GM18498 (cell line): ENCODE measurements at regions not wholly inside any gene's neighbourhood (a gene's known extent, or its start where the extent isn't known, plus 50 kb on each side); places are given as distances from the start of the nearest gene placed in this dataset.

Experiments used
- ATAC-seq: cut with Tn5 transposase; IDR thresholded peaks from one replicate; pipeline ENCODE4 v1.9.1; 2021; ENCODE audit warnings: mild to moderate bottlenecking, moderate library complexity; ENCODE audit not compliant: unreplicated experiment

GRCh38 chr22:48238966-48239365, 1476.5 kb downstream of the TBC1D22A start:
- ATAC-seq, result no peak

GRCh38 chr22:48238284-48238915, 1476.0 kb downstream of the TBC1D22A start:
- ATAC-seq, result no peak

- no peak for ATAC-seq
These were observed 1475.2 kb downstream of the TBC1D22A start for GRCh38 chr22:48237466-48238283.

- no peak for ATAC-seq
These were observed 1473.8 kb downstream of the TBC1D22A start for GRCh38 chr22:48236261-48236660.

GRCh38 chr22:48235744-48236143, 1473.3 kb downstream of the TBC1D22A start:
- no peak for ATAC-seq

DNA sequence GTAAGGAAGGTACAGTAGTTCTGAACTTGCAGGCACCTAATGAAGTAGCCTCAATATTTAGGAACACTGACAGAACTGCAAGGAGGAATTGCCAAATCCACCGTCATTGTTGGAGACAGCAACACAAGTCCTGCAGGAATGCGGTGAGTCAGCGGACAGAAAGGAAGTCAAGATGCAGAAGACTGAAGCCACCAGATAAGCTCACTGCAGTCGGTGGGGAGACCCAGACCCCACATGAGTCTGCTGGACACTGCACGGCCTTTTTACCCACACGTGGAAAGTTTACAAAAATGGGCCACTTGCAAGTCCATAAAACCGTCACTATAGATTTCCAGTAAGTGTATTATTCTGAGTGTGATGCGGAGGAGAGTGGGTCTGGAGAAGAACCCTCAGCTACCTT, 1471.6 kb downstream of the TBC1D22A start:
- ATAC-seq, result no peak

DNA sequence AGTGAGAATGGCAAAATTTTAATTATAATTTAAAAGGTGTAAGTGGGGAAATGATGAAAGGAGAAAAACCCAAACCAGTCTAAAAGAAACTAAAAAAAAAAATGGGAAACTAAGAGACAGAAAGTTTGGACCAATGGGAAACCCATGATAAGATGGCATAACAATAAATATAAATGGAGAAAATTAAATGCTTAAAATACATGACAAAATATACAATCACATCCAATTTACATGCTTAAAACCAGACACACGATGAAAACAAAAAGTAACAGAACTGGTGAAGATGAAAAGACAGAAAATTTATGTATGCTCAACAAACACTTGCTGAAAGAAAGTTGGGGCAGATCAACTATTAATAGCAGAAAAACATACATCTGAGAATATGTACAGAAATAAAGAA, 1471.1 kb downstream of the TBC1D22A start:
- no peak for ATAC-seq

DNA sequence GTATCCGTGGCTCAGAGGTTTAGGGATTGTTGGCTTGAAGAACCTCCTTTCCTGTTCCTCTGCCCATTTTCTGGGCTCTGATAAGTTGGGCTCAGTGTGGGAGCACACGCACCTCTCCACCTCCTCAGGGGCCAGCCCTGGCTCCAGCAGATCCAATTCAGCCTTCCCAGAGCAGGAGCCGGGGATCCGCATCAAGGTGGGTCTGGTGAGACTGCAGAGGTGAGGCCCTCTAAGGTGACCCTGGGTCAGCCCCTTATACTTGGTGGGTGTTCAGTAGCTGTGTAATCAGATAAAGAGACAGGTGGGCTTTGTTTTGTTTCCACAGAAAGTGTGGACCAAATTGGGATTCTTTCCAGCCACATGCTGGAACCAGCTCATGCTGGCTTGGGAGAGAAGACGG, 1466.0 kb downstream of the TBC1D22A start:
- ATAC-seq, result no peak

DNA sequence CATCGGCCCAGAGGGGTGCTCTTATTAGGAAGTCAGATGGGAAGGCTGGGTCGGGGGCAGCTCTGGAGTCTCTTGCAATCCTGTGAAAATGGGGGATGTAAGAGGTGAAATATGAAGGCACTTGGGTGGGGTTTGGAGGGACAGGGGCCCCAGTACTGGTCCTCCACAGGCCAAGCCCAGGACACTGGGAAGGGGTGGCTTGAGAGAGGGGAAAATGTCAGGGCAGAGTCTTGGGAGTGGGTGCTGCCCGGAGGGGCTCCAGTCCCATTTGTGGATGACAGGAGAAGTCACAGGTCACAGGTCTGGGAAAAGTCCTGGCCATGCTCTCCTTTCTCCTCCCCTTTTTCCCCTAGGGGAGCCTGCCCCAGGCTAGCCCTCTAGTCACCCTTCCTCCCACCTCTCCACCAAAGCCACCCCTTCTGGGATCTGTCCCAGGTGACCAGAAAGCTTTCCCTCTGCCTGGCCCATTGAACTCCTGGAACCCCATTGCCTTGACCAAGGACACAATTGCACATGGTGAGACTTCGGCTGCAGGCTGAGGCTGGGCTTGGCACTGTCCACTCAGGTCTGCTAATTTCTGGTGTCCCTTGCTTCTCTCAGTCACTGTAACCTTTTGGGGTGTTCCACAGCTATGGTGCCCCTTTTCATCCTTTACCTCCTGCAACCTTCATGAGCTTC, 1465.0 kb downstream of the TBC1D22A start:
- ATAC-seq, result no peak

GRCh38 chr22:48226026-48227013, 1463.9 kb downstream of the TBC1D22A start:
- ATAC-seq, result no peak

DNA sequence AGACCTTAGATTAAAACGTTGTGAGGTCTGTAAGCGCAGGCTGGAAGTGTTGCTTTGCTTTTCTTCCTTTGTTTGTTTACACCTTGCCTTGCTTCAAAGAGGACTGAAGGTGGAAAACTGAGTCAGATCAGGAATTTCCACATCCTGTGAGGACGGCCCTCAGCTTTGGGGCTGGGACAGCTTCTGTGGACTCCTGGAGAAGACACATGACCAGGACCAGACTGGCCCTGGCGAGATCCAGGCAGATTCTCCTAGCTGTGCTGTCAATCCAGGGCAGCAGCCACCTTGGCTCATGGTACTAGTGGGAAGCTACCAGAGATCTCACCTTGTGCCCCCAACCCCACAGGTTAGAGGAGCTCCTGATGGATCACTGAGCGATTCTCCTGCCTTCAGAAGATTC, 1461.9 kb downstream of the TBC1D22A start:
- no peak for ATAC-seq

- ATAC-seq, result no peak
These were observed 1461.2 kb downstream of the TBC1D22A start for GRCh38 chr22:48223488-48224190.

DNA sequence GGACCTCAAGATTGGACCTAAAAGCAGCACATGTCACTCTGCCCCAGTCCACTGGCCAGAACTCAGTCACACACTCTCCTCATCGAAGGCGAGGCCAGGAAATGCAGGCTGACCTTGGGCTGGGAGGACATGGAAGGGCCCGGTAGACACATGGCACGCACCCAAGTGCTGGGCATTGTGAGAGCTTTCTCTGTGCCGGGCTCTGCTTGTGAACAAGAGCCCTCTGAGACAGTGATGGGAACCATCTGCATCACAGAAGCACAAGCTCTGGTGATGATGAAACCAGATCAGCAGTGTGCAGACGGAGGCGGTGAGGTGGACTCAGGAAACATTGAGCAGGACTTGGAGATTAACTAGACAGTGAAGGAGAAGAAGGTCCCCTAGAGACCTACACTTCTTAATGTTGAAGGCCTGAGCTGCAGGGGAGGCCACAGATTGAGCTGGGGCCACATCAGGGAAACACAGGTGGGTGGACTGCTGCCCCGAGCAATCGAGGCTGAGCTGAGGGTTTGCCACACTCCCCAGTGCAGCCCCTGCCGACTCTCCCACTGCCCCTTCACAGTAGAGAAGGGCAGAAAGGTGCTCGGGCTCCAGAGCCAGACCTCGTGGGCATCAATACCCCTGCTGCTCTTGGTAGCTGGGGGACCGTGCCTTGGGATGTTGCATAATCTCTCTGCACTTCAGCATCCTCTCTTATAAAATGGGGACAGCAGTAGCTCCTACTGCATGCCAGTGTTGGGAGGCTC, 1460.5 kb downstream of the TBC1D22A start:
- no peak for ATAC-seq

DNA sequence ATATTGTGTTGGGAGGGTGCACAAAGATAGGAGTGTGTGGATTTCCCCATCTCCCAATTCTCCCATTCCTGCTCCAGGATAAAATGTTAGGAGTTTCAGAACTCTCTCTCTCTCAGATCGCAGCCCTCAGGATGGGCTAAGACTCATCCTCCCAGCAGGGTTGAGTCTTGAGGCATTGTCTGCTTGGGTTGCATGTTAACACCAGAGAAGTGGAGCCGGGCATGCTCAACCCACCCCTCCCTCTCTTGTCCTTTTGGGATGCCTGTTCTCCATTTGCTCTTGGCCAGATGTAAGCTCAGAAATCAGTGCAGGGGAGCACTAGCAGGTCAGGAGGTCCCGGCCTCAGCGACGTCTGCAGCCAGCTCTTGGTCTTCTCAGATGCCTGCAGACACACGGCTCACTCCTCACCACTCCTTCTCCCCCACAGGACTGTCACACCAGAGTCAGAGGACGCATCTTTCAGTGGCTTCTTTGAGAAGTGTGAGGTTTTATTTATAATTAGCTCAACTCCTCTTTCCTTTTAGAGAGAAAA, 1456.5 kb downstream of the TBC1D22A start:
- ATAC-seq, result no peak

- ATAC-seq, result no peak
These were observed 1455.1 kb downstream of the TBC1D22A start for GRCh38 chr22:48217596-48217995.

DNA sequence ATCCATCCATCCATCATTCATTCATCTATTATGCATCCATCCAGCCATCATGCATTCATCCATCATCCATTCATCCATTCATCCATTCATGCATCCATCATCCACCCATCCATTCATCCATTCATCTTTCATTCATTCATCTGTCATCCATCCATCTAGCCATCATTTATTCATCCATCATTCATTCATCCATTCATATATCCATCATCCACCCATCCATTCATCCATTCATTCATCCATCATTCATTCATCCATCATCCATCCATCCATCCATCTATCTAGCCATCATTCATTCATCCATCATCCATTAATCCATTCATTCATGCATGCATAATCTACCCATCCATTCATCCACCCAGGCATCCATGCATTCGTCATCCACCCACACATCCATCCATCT, 1450.3 kb downstream of the TBC1D22A start:
- no peak for ATAC-seq

DNA sequence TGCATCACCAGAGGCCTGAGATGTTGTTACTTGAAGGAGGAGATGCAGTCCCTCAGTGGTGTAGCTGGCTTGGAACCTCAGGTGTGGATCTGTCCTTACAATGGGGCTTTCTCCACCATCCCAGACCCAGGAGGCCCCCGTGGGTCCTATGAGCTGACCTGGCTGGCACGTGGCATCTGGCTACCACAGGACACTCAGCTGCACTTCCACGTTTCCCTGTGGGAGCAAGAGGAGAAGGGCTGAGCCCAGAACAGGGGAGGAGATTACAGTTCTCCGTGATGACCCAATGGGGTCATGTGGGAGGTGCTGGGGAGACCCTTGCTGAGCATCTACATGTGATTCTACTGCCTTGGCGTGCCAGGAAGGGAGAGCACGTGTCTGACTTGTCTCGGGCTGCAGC, 1448.4 kb downstream of the TBC1D22A start:
- ATAC-seq, result no peak

DNA sequence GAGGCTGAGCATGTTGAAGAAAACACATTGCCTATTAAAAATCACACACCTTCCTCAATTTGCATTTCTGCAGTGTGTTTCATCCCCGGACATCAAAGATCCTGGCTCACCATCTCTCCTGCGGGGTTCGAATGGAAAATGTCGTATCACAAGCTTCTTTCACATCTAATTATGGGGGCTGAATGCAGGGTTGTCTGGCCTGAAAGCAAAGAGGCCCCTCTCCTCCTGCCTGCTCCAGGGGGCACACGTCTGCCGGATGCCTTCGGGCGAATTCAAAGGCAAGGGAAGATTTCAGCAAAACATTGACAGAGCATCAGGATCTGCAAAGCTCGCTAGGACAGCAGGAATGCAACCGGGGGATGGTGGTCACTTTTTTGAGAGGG, 1447.7 kb downstream of the TBC1D22A start:
- ATAC-seq, result no peak

GRCh38 chr22:48209473-48210197, 1447.2 kb downstream of the TBC1D22A start:
- ATAC-seq, result no peak
